HG02943 (cell line): ENCODE measurements at regions not wholly inside any gene's neighbourhood (a gene's known extent, or its start where the extent isn't known, plus 50 kb on each side); places are given as distances from the start of the nearest gene placed in this dataset.
"Not testable (repeated sequence)": the region's sequence is repeated elsewhere in the genome, so short reads cannot be mapped to it uniquely, and the experiment has no call there.

Experiments
- ATAC-seq: cut with Tn5 transposase; IDR thresholded peaks from one replicate; pipeline ENCODE4 v1.9.1; 2021; ENCODE audit warnings: mild to moderate bottlenecking, low read depth, moderate library complexity; ENCODE audit not compliant: unreplicated experiment

- ATAC-seq, result peak; percentile 84
These were observed 125.2 kb upstream of the PTBP2 start for GRCh38 chr1:96596226-96596922.

GRCh38 chr1:96597218-96597617 is 124.4 kb upstream of the PTBP2 start:
- no peak for ATAC-seq

- ATAC-seq, result no peak
These were observed 123.0 kb upstream of the PTBP2 start for GRCh38 chr1:96598416-96599168.

GRCh38 chr1:96604620-96605019 is 117.0 kb upstream of the PTBP2 start:
- ATAC-seq, result not testable (repeated sequence)

- not testable (repeated sequence) for ATAC-seq
These were observed 104.2 kb upstream of the PTBP2 start for GRCh38 chr1:96617375-96617774.

GRCh38 chr1:96632045-96632664 is 89.4 kb upstream of the PTBP2 start:
- no peak for ATAC-seq

- ATAC-seq, result no peak
These were observed 87.9 kb upstream of the PTBP2 start for GRCh38 chr1:96633695-96634094.

- no peak for ATAC-seq
These were observed 86.7 kb upstream of the PTBP2 start for GRCh38 chr1:96634883-96635282.

GRCh38 chr1:96641282-96641681 is 80.3 kb upstream of the PTBP2 start:
- no peak for ATAC-seq

- ATAC-seq, result no peak
These were observed 78.1 kb upstream of the PTBP2 start for GRCh38 chr1:96643519-96643918.

- no peak for ATAC-seq
These were observed 72.3 kb upstream of the PTBP2 start for GRCh38 chr1:96649301-96649700.

GRCh38 chr1:96651517-96651916 is 70.1 kb upstream of the PTBP2 start:
- no peak for ATAC-seq

GRCh38 chr1:96660051-96660450 is 61.5 kb upstream of the PTBP2 start:
- ATAC-seq, result no peak

GRCh38 chr1:96660503-96660902 is 61.1 kb upstream of the PTBP2 start:
- ATAC-seq, result no peak
